Vagina (tissue), 2 donors: ENCODE measurements at regions not wholly inside any gene's neighbourhood (a gene's known extent, or its start where the extent isn't known, plus 50 kb on each side); places are given as distances from the start of the nearest gene placed in this dataset.

Experiments used
- POLR2A ChIP-seq, 2 donors: fragments of 450-650 bp; IDR thresholded peaks; one replicate each; pipeline ENCODE4 v1.6.1; 2017; ENCODE audit warnings: antibody characterized with exemption in 2 of 2, mild to moderate bottlenecking in 2 of 2, moderate library complexity in 2 of 2
- POLR2AphosphoS5 ChIP-seq, 2 donors: sonication (generic); formaldehyde crosslinking; IDR thresholded peaks; one replicate each; pipeline ENCODE4 v1.9.0; 2017; ENCODE audit warnings: antibody characterized with exemption in 2 of 2, mild to moderate bottlenecking in 2 of 2, low read depth in 1 of 2; ENCODE audit not compliant: insufficient read depth in 1 of 2

DNA sequence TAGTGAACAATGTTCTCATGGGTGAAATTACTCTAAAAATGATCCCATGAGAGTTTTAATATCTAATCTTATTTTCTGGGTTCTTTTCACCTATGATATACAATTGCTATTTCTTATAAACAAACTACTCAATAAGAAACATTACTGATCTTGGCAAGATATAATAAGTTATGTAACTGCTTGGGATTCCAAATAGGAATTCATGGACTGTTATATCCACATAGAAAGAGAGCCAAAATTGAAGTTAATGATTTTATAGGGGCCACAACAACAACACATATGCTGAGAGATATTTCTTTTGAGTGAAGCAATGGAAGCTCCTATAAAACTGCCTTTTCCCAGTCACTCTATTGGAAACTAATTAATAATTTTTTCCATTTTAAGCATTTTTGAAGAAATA, 90.4 kb upstream of the TLL1 start:
- TF ChIP-seq POLR2AphosphoS5 (IDR thresholded peaks at IDR 0.05; ENCODE audit: insufficient read depth in 1 of 2, low read depth in 1 of 2) = no peak
- TF ChIP-seq POLR2A (IDR thresholded peaks at IDR 0.05) = no peak
